ENCODE measurements at regions not wholly inside any gene's neighbourhood (a gene's known extent, or its start where the extent isn't known, plus 50 kb on each side); places are given as distances from the start of the nearest gene placed in this dataset.

GRCh38 chr5:101611039-101611438, 685.0 kb downstream of the SLCO4C1 start:
- TF ChIP-seq CTCF (IDR thresholded peaks at IDR 0.05) (no peak), POLR2AphosphoS5 (IDR thresholded peaks at IDR 0.05; ENCODE audit: low read depth, low read length) (no peak), SIN3A (IDR thresholded peaks at IDR 0.05; ENCODE audit: borderline replicate concordance, insufficient read depth, low read depth, low read length) (no peak), TCF7L2 (IDR thresholded peaks at IDR 0.05; ENCODE audit: low read depth, low read length) (no peak)
- TF ChIP-seq, protein P1, sequence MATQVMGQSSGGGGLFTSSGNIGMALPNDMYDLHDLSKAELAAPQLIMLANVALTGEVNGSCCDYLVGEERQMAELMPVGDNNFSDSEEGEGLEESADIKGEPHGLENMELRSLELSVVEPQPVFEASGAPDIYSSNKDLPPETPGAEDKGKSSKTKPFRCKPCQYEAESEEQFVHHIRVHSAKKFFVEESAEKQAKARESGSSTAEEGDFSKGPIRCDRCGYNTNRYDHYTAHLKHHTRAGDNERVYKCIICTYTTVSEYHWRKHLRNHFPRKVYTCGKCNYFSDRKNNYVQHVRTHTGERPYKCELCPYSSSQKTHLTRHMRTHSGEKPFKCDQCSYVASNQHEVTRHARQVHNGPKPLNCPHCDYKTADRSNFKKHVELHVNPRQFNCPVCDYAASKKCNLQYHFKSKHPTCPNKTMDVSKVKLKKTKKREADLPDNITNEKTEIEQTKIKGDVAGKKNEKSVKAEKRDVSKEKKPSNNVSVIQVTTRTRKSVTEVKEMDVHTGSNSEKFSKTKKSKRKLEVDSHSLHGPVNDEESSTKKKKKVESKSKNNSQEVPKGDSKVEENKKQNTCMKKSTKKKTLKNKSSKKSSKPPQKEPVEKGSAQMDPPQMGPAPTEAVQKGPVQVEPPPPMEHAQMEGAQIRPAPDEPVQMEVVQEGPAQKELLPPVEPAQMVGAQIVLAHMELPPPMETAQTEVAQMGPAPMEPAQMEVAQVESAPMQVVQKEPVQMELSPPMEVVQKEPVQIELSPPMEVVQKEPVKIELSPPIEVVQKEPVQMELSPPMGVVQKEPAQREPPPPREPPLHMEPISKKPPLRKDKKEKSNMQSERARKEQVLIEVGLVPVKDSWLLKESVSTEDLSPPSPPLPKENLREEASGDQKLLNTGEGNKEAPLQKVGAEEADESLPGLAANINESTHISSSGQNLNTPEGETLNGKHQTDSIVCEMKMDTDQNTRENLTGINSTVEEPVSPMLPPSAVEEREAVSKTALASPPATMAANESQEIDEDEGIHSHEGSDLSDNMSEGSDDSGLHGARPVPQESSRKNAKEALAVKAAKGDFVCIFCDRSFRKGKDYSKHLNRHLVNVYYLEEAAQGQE (IDR thresholded peaks at IDR 0.05; ENCODE audit: insufficient read depth in 1 of 2, low read depth in 2 of 2, low read length in 1 of 2) = no peak
